ENCODE measurements at regions not wholly inside any gene's neighbourhood (a gene's known extent, or its start where the extent isn't known, plus 50 kb on each side); places are given as distances from the start of the nearest gene placed in this dataset.

DNA sequence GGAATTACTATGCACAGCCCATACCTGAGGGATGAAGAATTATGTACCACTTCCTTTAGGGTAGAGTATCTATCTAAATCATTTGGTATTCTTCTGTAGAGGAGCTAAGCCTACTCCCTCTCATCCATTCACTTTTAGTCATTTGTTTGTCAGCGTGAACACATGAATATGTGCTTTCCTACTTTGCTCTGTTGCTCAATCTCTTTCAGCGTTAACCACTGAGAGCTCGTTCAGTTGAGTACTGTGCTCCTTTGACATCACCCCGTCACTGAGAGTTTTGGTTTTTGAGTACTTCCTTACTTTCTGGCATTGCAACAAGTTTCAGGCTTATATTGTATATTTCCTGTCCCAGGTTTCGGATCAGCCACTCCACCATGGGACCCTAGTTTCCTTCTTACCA, 700.6 kb downstream of the NLGN4X start:
- TF ChIP-seq JUND (IDR thresholded peaks at IDR 0.05) (no peak), EGR1 (IDR thresholded peaks at IDR 0.05; ENCODE audit: low read depth in 2 of 2) (no peak), YY1 (IDR thresholded peaks at IDR 0.05) (no peak), GABPA (IDR thresholded peaks at IDR 0.05 in 1 of 2, conservative IDR thresholded peaks at IDR 0.05 in 1 of 2) (no peak), HNF4A (conservative IDR thresholded peaks at IDR 0.05) (no peak)
- TF ChIP-seq, protein P1, sequence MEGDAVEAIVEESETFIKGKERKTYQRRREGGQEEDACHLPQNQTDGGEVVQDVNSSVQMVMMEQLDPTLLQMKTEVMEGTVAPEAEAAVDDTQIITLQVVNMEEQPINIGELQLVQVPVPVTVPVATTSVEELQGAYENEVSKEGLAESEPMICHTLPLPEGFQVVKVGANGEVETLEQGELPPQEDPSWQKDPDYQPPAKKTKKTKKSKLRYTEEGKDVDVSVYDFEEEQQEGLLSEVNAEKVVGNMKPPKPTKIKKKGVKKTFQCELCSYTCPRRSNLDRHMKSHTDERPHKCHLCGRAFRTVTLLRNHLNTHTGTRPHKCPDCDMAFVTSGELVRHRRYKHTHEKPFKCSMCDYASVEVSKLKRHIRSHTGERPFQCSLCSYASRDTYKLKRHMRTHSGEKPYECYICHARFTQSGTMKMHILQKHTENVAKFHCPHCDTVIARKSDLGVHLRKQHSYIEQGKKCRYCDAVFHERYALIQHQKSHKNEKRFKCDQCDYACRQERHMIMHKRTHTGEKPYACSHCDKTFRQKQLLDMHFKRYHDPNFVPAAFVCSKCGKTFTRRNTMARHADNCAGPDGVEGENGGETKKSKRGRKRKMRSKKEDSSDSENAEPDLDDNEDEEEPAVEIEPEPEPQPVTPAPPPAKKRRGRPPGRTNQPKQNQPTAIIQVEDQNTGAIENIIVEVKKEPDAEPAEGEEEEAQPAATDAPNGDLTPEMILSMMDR (IDR thresholded peaks at IDR 0.05; ENCODE audit: low read depth, low read length, missing input control): no peak

Measured in liver (tissue), 3 donors.